GM19395 (cell line): ENCODE measurements at regions not wholly inside any gene's neighbourhood (a gene's known extent, or its start where the extent isn't known, plus 50 kb on each side); places are given as distances from the start of the nearest gene placed in this dataset.
"Not testable (repeated sequence)": the region's sequence is repeated elsewhere in the genome, so short reads cannot be mapped to it uniquely, and the experiment has no call there.

ENCODE experiments used
- ATAC-seq: cut with Tn5 transposase; IDR thresholded peaks from one replicate; pipeline ENCODE4 v1.9.1; 2021; ENCODE audit warnings: mild to moderate bottlenecking, moderate library complexity; ENCODE audit not compliant: unreplicated experiment

DNA sequence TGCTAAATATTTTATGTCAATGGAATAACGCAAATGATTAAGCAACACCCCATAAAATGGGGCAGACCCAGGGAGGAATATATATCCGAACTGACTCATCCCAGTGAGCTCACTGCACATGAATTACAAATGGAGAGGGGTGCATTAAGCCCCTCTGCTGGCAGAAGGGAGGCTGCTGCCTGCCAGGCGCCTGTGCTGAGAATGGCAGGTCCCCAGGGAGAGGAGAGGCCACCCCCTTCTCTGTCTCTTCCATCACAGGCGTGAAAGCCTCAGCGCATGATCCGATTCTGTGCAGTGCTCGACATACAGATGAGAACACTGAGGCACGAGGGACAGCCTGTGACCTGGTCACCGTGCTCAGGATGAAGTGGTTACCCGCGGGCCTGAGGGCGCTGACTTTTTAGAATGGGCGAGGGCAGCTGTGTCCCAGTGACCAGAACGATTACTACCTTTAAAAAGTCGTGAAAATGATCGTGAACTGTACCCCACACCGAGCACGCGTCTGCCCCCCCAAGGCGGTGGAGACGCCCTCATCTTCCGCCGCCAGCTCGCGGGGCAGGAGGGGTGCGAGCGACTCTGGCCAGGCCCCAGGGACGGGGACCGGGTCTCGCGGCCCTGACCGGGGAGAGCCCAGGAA, 229.7 kb upstream of the FRG2C start:
- ATAC-seq: not testable (repeated sequence)

GRCh38 chr3:75434913-75435793, 229.0 kb upstream of the FRG2C start:
- peak; percentile 98 for ATAC-seq

DNA sequence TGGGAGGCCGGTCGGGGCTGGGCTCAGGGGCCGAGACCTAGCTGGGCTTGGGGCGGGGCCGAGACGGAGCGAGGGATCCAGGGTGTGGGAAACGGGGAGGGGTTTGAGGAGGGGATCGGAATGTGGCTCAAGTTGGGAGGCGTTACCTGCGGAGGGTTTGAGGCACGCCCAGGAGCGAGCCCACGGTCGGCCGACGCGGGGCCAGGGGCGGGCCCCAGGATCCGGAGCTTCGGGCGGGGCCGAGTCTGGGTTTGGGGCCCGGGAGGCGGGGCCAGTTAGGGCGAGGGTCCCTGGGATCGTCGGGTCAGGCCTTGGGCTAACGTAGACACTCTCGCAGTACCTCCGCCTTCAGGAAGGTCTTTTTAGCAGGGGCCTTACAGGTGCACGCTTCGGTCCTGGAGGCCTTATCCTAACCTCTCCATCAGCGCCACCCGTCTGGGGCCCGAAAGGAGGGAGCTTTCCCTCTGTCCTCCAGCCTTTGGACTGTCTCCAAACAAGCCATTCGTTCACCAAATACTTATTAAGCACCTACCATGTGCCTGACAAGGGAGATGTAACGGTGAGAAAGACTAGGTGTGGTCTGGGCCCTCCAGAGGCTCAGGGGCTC, 228.2 kb upstream of the FRG2C start:
- ATAC-seq: not testable (repeated sequence)

DNA sequence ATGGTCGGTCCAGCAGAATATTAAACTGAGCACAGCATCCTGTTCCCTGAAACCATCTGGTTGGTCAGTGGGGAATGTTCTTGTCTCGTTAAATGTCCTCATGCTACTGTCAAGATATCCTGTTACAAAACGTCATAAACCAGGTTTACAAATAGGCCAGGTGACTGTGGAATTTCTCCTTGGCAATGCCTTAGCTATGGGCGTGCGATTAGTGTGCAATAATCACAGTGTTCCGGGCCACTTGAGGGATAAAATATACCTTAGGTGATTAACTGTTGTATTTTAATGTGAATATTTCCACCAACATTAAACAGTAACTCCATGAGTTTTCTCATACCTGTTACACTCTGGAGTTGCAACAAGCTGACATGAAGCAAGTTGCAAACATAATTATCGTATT, 223.1 kb upstream of the FRG2C start:
- not testable (repeated sequence) for ATAC-seq

DNA sequence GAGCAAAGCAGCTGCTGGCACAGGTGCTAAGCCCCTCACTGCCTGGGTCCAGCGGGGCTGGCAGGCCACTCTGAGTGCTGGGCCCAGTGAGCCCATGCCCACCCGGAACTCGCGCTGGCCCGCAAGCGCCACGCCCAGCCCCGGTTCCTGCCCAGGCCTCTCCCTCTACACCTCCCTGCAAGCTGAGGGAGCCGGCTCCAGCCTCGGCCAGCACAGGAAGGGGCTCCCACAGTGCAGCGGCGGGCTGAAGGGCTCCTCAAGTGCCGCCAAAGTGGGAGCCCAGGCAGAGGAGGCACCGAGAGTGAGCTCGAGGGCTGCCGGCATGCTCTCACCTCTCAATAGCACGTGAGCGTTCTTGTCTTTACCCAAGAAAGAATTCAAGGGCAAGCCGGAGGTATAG, 219.5 kb upstream of the FRG2C start:
- ATAC-seq: not testable (repeated sequence)

- ATAC-seq: not testable (repeated sequence)
Observed at GRCh38 chr3:75445234-75445633, 218.9 kb upstream of the FRG2C start.

DNA sequence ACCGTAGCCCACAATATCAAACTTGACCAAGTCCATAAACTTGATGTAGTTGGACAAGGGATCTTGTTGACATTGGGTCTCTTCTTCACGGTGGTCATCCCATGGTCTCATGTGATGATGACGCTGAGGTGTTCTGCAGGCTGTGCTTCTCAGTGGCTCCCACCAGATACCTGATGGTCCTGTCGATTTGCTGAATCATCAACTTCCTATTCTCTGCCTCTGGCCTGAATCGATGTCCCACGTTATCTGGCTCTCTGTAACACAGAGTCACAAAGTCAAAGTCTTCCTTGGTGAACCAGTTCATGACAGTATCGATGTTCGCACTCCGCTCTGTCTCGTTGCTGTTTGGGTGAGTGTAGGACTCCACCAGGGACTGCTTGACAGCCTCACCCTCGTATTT, 217.2 kb upstream of the FRG2C start:
- not testable (repeated sequence) for ATAC-seq

- not testable (repeated sequence) for ATAC-seq
Observed at GRCh38 chr3:75453328-75453727, 210.8 kb upstream of the FRG2C start.

DNA sequence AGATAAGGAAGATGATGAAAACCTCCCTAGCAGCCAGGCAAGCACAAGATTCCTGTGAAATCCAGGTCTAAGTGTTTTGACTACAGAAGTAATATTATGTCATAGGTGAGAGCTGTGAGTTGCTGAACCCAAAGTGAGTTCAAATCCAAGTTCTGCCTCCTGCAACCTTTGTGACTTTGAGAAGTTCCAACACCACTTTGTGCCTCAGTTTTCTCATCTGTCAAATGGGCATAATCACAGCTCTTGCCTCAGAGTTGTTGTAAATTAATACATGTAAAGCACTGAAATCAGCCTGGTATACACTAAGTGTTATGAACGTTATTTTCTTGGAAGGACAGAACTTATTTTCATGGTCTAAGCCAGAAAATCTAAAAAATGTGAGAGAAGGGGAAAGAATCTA, 210.3 kb upstream of the FRG2C start:
- ATAC-seq: not testable (repeated sequence)

DNA sequence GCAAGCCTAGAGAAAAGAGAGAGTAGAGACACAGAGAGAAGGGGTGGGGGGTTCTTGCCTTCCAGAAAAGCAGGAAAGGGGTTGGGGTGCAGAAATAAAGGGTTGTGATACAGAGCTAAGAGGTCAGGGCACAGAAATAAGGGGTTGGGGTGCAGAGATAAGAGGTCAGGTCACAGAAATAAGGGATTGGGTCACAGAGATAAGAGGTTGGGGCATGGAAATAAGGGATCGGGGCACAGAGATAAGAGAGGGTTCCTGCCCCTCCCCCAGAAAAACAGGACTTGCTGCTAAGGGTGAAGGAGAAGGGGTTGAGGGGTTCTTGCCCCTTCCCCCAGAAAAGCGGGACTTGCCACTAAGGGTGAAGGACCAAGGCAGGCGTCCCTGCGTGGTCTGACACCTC, 189.6 kb upstream of the FRG2C start:
- not testable (repeated sequence) for ATAC-seq

GRCh38 chr3:75496600-75496999, 167.5 kb upstream of the FRG2C start:
- not testable (repeated sequence) for ATAC-seq

DNA sequence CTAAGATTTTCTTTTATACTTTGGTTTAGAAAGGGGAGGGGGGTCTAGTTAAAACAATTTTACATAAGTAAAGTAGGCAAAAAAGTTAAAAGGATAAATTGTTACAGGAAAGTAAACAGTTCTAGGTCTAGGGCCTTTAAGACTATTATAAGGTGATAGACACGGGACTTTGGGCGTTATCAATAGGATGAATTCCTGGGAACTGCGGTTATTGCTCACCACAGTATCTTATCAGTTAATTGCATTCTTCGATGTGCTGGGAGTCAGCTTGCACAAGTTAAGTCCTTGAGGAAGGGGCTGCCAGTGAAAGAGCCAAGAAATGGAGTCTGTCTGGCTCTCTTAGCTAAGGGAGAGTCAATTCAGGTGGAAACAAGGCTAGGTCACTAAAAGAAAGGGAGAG, 163.8 kb upstream of the FRG2C start:
- not testable (repeated sequence) for ATAC-seq

GRCh38 chr3:75502171-75502570, 162.0 kb upstream of the FRG2C start:
- not testable (repeated sequence) for ATAC-seq

- ATAC-seq: not testable (repeated sequence)
Observed at GRCh38 chr3:75502769-75503756, 161.1 kb upstream of the FRG2C start.

DNA sequence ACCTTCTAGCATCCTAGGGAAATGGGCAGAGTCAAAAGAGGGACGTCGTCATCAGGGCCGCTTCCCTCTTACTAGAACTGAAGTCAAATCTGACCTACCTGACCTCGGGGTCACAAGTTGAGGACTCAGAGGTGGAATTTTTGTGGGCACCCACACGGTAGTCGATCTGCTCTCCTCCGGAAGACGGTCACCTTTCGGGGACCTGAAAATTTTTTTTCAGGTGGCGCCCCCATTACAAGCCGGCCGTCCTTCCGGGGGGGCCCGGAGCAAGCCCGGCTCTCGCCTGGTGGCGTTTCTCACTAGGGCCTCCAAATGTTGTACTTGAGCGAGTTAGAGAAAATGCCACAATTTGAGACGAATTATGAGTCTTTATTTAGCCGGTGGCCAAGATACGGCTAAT, 157.5 kb upstream of the FRG2C start:
- no peak for ATAC-seq

DNA sequence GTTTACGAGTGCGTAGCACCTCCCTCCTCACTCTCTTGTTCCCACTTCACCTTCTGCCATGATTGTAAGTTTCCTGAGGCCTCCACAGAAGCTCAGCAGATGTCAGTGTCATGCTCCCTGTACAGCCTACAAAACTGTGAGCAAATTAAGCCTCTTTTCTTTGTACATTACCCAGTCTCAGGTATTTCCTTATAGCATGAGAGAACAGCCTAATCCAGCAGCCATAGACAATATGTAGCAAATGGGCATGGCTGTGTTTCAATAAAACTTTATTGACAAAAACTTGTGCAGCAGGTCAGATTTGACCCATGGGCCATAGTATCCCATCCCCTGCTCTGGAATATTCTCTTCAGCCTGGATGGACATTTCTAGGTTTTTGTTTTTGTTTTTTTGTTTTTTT, 156.2 kb upstream of the FRG2C start:
- ATAC-seq: not testable (repeated sequence)

DNA sequence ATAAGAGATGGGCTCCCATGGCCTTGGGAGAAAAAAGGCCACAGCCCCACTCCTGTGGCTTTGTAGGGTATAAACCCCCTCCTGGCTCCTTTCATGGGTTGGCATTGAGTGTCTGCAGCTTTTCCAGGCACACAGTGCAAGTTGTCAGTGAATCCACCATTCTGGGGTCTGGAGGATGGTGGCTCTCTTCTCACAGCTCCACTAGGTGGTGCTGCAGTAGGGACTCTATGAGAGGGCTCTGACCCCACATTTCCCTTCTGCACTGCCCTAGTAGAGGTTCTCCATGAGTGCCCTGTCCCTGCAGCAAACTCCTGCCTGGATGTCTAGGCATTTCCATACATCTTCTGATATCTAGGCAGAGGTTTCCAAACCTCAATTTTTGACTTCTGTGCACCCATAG, 136.5 kb upstream of the FRG2C start:
- ATAC-seq: not testable (repeated sequence)

DNA sequence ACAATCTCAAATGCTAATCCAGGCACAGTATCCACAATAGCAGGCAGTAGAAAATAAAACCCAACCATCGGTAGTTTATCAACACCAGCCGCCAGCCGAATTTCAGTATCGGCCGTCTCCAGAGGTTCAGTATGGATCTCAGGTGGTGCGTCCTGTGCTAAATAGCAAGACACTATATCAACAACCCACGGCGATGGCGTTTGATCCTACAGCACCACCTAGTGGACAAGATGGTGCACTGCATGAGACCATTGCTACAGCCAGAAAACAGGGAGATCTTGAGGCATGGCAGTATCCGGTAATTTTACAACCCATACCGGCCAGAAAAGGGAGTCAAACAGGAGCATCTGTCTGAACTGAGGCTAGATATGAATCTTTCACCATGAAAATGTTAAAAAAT, 112.0 kb upstream of the FRG2C start:
- not testable (repeated sequence) for ATAC-seq

DNA sequence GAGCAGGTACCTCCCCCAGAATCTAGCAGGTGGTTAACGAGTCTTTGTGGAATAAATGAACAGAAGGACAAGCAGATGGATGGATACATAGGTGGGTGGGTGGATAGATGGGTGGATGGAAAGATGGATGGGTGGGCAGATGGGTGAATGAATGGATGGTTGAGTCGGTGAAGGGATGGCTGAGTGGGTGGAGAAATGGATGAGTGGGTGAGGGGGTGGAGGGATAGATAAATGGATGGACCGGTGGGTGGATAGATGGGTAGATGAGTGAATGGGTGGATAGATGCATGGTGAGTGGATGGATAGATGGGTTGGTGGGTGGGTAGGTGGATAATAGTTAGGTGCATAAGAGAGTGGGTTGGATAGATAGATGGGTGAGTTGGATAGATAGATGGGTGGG, 99.7 kb upstream of the FRG2C start:
- ATAC-seq: not testable (repeated sequence)

DNA sequence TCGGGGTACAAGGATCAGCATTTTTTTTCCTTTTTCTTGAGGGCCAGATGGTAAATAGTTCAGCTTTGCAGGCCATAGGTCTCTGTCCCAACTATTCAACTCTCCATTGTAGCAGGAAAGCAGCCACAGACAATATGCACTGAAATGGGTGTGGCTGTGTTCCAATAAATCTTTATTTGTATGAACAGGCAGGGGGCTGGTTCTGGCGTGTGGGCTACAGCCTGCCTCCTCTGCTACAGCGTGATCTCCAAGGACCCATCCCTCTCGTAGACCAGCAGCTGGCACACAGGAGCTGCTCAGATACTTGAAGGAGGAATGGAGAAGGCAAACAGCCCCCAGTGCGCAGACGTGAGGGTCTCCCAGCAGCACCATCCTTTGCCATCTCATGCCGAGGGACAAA, 91.8 kb upstream of the FRG2C start:
- ATAC-seq: not testable (repeated sequence)
